ENCODE measurements at regions not wholly inside any gene's neighbourhood (a gene's known extent, or its start where the extent isn't known, plus 50 kb on each side); places are given as distances from the start of the nearest gene placed in this dataset.

DNA sequence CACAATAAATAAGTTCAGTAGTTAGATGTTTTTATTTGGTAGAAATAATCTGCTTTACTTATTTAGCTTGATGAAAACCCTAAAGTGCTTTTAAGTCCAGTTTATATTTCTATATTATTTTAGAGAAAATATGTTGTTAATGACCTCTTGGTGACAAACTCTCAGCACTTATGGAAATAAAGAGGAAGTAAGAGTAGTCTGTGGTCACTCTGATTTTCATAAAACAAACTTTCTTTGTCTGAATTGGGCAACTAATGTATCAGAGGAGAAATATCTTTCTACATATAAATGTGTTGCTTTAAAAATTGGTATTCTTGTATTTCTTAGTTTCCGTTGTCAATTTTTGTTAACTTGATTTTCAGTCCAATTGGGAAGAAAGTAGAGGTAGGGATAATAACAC, 878.9 kb upstream of the SEL1L start:
- no peaks in the 10 kb centered on the region for H3K4me1 ChIP-seq (ENCODE audit: control insufficient read depth, insufficient read depth, low read length)
- DNase-seq (ENCODE audit: low read depth): no peak
- no peaks in the 10 kb centered on the region for H3K36me3 ChIP-seq (ENCODE audit: control insufficient read depth, insufficient read depth, low read length, severe bottlenecking)
- H3K4me3 ChIP-seq (ENCODE audit: low read length): no peak overlapping the region
- no peak overlapping the region for H3K9ac ChIP-seq (ENCODE audit: low read length)
- H3K27me3 ChIP-seq (replicated peaks; ENCODE audit: control insufficient read depth, insufficient read depth, low read length): no peaks in the 10 kb centered on the region
- no peaks in the 10 kb centered on the region for H3K9me3 ChIP-seq (ENCODE audit: control insufficient read depth, low read length)

DNA sequence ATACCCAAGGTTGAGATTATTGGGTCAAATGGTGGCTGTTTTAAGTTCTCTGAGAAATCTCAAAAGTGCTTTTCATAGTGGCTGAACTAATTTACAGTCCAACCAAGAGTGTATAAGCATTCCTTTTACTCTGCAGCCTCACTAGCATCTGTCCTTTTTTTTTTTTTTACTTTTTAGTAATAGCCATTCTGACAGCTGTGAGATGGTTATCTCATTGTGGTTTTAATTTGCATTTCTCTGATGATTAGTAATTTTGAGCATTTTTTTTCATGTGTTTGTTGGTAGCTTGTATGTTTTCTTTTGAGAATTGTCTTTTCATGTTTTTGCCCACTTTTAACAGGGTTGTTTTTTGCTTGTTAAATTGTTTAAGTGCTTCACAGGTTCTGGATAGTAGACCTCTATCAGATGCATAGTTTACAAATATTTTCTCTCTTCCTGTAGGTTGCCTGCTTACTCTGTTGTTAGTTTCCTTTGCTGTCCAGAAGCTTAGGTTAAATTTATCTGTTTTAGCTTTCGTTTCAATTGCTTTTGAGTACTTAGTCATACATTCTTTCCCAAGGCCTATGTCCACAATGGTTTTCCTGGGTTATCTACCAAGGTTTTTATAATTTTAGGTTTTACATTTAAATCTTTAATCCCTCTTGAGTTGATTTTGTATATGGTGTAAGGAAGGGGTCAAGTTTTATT, 881.3 kb upstream of the SEL1L start:
- no peaks in the 10 kb centered on the region for H3K4me1 ChIP-seq (ENCODE audit: control insufficient read depth, insufficient read depth, low read length)
- no peak overlapping the region for H3K4me3 ChIP-seq (ENCODE audit: low read length)
- no peaks in the 10 kb centered on the region for H3K27me3 ChIP-seq (replicated peaks; ENCODE audit: control insufficient read depth, insufficient read depth, low read length)
- no peak overlapping the region for H3K9ac ChIP-seq (ENCODE audit: low read length)
- H3K36me3 ChIP-seq (ENCODE audit: control insufficient read depth, insufficient read depth, low read length, severe bottlenecking): no peaks in the 10 kb centered on the region
- DNase-seq (ENCODE audit: low read depth): no peak
- peaks cover 12% of the 10 kb centered on the region for H3K9me3 ChIP-seq (ENCODE audit: control insufficient read depth, low read length)

DNA sequence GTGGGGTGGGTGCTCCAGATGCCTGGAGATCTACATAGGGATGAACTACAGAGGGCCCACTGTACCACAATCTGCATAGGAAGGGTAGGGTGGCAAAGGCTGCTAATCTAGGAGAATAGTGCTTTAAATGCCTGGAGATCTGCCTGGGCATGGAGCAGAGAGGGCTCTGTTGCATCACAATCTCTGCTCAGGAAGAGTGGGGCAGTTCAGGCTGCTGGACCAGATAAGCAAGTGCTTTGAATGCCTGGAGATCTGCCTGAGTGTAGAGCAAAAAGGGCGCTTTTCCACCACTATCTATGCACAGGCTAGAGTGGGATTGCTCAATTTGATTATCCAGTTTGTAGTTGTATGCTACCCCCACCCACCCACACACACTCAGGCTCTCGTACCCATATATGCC, 886.3 kb upstream of the SEL1L start:
- no peaks in the 10 kb centered on the region for H3K27me3 ChIP-seq (replicated peaks; ENCODE audit: control insufficient read depth, insufficient read depth, low read length)
- H3K4me3 ChIP-seq (ENCODE audit: low read length): no peak overlapping the region
- no peak overlapping the region for H3K9ac ChIP-seq (ENCODE audit: low read length)
- peaks cover 12% of the 10 kb centered on the region for H3K9me3 ChIP-seq (ENCODE audit: control insufficient read depth, low read length)
- H3K4me1 ChIP-seq (ENCODE audit: control insufficient read depth, insufficient read depth, low read length): no peaks in the 10 kb centered on the region
- no peaks in the 10 kb centered on the region for H3K36me3 ChIP-seq (ENCODE audit: control insufficient read depth, insufficient read depth, low read length, severe bottlenecking)
- DNase-seq (ENCODE audit: low read depth): no peak

DNA sequence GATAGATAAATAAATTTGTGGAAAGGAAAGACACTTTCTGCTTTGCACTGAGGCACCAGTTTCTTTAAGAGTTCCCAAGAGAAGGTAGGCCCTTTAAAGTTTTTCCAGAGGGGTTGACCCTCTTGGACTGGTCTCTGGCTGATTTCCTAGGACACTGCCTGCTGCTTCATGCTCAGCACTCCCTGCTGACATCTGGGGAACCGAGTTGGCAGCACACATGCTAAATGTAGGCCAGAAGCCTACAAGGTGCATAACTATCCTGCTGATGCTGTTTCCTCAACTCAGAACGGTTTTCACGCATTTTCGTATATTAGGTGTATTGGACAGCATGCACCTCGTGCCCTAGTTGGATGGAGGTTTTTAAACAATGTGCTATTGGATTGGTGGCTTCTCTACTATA, 887.2 kb upstream of the SEL1L start:
- Histone ChIP-seq H3K36me3 (ENCODE audit: control insufficient read depth, insufficient read depth, low read length, severe bottlenecking) (no peaks in the 10 kb centered on the region), H3K4me3 (ENCODE audit: low read length) (no peak overlapping the region), H3K27me3 (replicated peaks; ENCODE audit: control insufficient read depth, insufficient read depth, low read length) (no peaks in the 10 kb centered on the region), H3K4me1 (ENCODE audit: control insufficient read depth, insufficient read depth, low read length) (no peaks in the 10 kb centered on the region), H3K9me3 (ENCODE audit: control insufficient read depth, low read length) (peaks cover 12% of the 10 kb centered on the region), H3K9ac (ENCODE audit: low read length) (no peak overlapping the region)
- no peak for DNase-seq (ENCODE audit: low read depth)

DNA sequence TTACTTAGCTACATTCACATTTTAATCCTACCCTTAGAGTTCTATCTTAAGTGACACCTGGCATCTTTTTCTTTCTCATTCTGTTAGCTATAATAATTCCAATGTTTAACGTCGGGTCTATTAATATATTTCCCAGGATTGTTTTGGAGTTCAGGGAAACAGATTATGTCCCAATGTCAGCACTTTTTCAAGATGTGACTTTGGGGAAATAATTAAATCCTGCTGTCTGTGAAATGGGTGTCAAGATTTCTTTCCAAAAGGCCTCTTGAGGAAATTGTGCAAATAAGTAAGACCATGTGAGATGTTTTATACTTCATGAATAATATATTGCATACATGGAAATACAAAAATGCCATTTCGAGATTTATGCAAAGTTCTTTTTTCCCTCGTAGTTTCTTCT, 887.6 kb upstream of the SEL1L start:
- Histone ChIP-seq H3K27me3 (replicated peaks; ENCODE audit: control insufficient read depth, insufficient read depth, low read length) (no peaks in the 10 kb centered on the region), H3K4me3 (ENCODE audit: low read length) (no peak overlapping the region), H3K9ac (ENCODE audit: low read length) (no peak overlapping the region), H3K4me1 (ENCODE audit: control insufficient read depth, insufficient read depth, low read length) (no peaks in the 10 kb centered on the region), H3K9me3 (ENCODE audit: control insufficient read depth, low read length) (peaks cover 12% of the 10 kb centered on the region), H3K36me3 (ENCODE audit: control insufficient read depth, insufficient read depth, low read length, severe bottlenecking) (no peaks in the 10 kb centered on the region)
- DNase-seq (ENCODE audit: low read depth): no peak

DNA sequence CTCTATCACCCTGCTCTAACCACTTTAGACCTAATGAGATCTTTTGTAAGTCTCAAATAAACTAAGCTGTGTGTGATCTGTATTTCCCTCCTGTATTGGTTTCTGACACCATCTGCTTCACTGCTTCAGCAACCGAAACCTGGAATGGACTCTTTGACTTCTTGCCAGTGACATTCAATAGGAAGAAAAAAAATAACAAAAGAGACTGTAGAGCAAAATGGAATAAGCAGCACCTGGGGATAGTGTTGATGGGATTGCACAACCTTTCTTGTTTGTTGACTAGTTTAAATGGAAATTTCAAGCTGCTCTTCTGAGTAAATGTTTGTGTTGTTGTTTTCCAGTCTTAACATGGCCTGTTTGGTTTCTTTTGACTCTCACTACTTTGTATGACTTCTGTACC, 888.6 kb upstream of the SEL1L start:
- Histone ChIP-seq H3K36me3 (ENCODE audit: control insufficient read depth, insufficient read depth, low read length, severe bottlenecking) (no peaks in the 10 kb centered on the region), H3K4me3 (ENCODE audit: low read length) (no peak overlapping the region), H3K4me1 (ENCODE audit: control insufficient read depth, insufficient read depth, low read length) (no peaks in the 10 kb centered on the region), H3K9ac (ENCODE audit: low read length) (no peak overlapping the region), H3K27me3 (replicated peaks; ENCODE audit: control insufficient read depth, insufficient read depth, low read length) (no peaks in the 10 kb centered on the region), H3K9me3 (ENCODE audit: control insufficient read depth, low read length) (peaks cover 12% of the 10 kb centered on the region)
- no peak for DNase-seq (ENCODE audit: low read depth)

DNA sequence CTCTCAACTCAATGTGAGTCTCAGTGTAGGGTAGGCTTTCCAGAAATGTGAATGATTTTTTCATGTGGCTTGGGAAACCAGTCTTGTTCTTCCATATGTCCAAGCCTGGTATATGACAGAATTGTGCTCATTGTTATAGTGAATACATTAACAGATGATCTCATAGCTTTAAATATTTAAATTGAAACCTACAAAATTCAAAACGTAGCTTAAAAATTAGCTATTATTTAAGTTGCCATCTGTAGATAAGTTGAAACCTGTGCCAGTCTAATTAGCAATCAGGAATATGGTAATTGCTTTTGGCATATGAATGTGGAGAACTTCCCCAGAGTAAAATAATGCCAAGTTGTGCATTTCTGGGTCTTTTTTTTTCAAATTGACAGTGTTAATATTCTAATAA, 891.6 kb upstream of the SEL1L start:
- Histone ChIP-seq H3K9me3 (ENCODE audit: control insufficient read depth, low read length) (no peaks in the 10 kb centered on the region), H3K4me3 (ENCODE audit: low read length) (no peak overlapping the region), H3K27me3 (replicated peaks; ENCODE audit: control insufficient read depth, insufficient read depth, low read length) (no peaks in the 10 kb centered on the region), H3K9ac (ENCODE audit: low read length) (no peak overlapping the region), H3K4me1 (ENCODE audit: control insufficient read depth, insufficient read depth, low read length) (no peaks in the 10 kb centered on the region), H3K36me3 (ENCODE audit: control insufficient read depth, insufficient read depth, low read length, severe bottlenecking) (no peaks in the 10 kb centered on the region)
- DNase-seq (ENCODE audit: low read depth): no peak

DNA sequence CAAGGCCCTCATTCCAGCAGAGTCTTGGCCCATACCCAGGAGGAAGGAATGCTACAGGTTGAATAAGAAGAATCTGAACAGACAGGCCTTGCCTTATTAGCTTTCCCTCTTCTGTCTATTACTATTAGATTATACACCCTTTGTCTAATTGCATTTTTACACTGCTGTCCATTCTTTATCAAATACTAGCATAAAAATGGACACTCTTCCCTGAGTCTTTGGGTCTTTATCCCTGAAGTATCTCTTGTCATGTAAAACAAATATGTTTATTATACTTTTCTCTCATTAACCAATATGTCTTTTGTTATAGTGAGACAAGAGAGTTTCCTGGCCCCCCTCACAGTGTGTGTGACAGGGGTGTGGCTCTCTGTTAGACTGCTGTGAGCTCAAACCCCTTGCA, 897.4 kb upstream of the SEL1L start:
- no peaks in the 10 kb centered on the region for H3K27me3 ChIP-seq (replicated peaks; ENCODE audit: control insufficient read depth, insufficient read depth, low read length)
- no peak for DNase-seq (ENCODE audit: low read depth)
- H3K4me3 ChIP-seq (ENCODE audit: low read length): no peak overlapping the region
- no peak overlapping the region for H3K9ac ChIP-seq (ENCODE audit: low read length)
- no peaks in the 10 kb centered on the region for H3K4me1 ChIP-seq (ENCODE audit: control insufficient read depth, insufficient read depth, low read length)
- no peaks in the 10 kb centered on the region for H3K36me3 ChIP-seq (ENCODE audit: control insufficient read depth, insufficient read depth, low read length, severe bottlenecking)
- no peaks in the 10 kb centered on the region for H3K9me3 ChIP-seq (ENCODE audit: control insufficient read depth, low read length)

DNA sequence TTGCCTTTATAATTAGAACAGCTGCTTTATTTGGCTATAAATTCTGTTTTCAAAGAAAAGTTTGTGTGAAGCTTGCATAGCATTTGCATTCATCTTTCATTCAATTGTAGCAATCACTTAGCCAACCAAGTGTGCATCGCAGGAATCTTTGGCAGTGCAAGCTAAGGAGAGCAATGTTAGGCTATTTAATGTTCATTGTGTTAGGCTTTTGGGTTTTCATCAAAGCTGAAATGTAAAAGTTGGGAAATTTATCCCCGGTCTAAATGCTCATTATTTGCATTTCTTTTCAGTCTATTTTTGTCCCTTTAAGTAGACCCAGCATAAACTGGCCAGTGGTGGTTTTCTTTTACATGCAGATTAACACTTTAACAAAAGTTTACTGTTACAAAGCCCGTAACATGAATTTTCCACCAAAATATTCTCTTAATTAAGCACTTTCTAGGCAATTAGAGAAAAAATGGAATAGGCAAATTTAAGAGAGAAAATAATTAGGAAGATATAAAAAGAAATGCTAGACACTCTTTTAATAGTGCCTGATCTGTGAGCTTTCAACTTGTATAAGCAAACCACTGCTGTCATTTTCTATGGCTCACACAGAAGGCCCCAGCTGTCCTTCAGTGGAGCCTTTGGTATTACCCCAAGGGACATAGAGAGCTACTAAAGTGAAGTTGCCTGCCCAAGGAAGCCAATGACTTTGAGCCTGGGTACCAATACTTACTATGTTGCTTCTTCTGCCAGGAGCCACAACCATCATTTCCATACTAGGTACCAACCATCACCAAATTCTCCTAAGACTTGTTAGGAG, 898.9 kb upstream of the SEL1L start:
- Histone ChIP-seq H3K27me3 (replicated peaks; ENCODE audit: control insufficient read depth, insufficient read depth, low read length) (no peaks in the 10 kb centered on the region), H3K36me3 (ENCODE audit: control insufficient read depth, insufficient read depth, low read length, severe bottlenecking) (no peaks in the 10 kb centered on the region), H3K4me3 (ENCODE audit: low read length) (no peak overlapping the region), H3K9ac (ENCODE audit: low read length) (no peak overlapping the region), H3K4me1 (ENCODE audit: control insufficient read depth, insufficient read depth, low read length) (no peaks in the 10 kb centered on the region), H3K9me3 (ENCODE audit: control insufficient read depth, low read length) (no peaks in the 10 kb centered on the region)
- no peak for DNase-seq (ENCODE audit: low read depth)

DNA sequence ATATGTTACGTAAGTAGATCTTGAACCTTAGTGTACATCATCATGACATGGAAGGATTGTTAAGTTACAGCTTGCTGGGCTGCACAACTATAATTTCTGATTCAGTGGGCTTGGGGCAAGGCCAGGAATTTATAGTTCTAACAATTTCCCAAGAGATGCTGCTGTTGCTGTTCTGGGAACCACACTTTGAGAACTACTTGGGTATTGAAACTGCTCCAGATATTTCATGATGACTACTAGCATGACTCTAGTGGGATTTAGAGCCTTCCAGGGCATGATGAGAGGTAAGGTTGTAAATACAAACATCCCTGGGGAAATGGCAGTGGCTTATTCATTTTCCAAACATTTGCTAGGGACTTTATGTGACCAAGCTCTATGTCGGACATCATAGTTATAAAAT, 904.8 kb upstream of the SEL1L start:
- DNase-seq (ENCODE audit: low read depth): no peak

DNA sequence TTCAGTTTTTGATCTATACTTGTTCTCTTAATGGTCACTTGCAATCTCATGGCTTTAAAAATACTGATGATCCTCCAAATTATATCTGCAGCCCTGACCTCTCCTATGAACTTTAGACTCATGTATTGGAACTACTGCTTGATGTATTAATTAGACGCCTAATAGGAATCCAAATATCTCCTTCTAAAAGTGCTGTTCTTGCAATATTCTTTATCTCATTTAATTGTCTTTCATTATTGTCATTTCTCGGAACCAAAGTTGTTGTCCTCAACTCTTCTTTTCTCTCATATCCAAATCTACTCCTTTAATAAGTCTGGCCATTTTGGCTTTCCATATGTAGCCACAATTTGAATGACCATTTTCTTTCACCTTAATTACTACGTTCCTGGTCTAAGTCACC, 907.6 kb upstream of the SEL1L start:
- no peaks in the 10 kb centered on the region for H3K36me3 ChIP-seq (ENCODE audit: control insufficient read depth, insufficient read depth, low read length, severe bottlenecking)
- no peak for DNase-seq (ENCODE audit: low read depth)
- H3K9me3 ChIP-seq (ENCODE audit: control insufficient read depth, low read length): no peaks in the 10 kb centered on the region
- H3K4me1 ChIP-seq (ENCODE audit: control insufficient read depth, insufficient read depth, low read length): peaks cover 9% of the 10 kb centered on the region
- no peaks in the 10 kb centered on the region for H3K27me3 ChIP-seq (replicated peaks; ENCODE audit: control insufficient read depth, insufficient read depth, low read length)
- no peak overlapping the region for H3K9ac ChIP-seq (ENCODE audit: low read length)
- no peak overlapping the region for H3K4me3 ChIP-seq (ENCODE audit: low read length)

More for the DNA sequence above, 904.8 kb upstream of the SEL1L start:
- Histone ChIP-seq H3K4me1 (ENCODE audit: control insufficient read depth, insufficient read depth, low read length) (peaks cover 5% of the 10 kb centered on the region), H3K9ac (ENCODE audit: low read length) (no peak overlapping the region), H3K36me3 (ENCODE audit: control insufficient read depth, insufficient read depth, low read length, severe bottlenecking) (no peaks in the 10 kb centered on the region), H3K9me3 (ENCODE audit: control insufficient read depth, low read length) (no peaks in the 10 kb centered on the region), H3K4me3 (ENCODE audit: low read length) (no peak overlapping the region), H3K27me3 (replicated peaks; ENCODE audit: control insufficient read depth, insufficient read depth, low read length) (no peaks in the 10 kb centered on the region)

Measured in adipocyte (in vitro differentiated cells).